CD4-positive, alpha-beta T cell treated with Interleukin-15 for 1 hour (primary cell): ENCODE measurements at regions not wholly inside any gene's neighbourhood (a gene's known extent, or its start where the extent isn't known, plus 50 kb on each side); places are given as distances from the start of the nearest gene placed in this dataset.

ENCODE experiments used
- DNase-seq: peaks from one replicate; pipeline ENCODE4 v3.0.0-alpha.2; 2020

DNA sequence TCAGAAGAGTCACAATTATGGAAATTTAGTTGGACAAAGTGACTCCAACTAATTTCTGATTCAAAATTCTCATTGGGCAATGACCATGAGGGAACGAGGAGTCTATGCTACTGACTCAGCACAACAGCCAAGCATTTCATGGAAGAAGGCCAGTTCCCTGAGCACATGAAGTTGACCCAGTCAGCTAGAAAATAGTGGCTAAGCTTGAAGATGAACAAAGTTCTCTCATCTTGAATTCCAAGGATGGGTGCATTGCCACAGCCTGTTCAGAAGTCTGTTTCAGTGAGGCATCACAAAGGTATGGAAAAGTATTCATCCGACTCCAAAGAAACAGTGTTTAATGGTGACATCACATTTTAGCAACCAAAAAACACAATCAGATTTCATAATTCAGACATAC lies 676.9 kb downstream of the HACE1 start:
- DNase-seq = no peak

DNA sequence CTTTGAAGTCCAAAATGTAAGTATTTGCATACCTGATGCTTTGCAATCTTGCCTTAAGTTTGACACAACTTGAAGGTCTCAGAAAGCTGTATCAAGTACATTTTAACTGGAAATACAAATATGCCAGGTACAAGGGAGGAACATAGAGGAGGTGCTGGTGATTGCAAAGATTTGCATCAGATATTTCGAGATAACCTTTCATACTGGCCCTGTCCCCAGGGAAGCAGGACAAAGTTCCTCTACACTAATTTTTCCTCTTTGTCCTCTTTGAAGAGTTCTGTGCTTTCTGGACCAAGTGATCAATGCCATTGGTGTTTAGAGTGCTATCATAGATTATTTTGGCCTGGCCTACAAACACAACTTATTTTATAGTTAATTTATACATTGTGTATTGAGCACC lies 686.1 kb downstream of the HACE1 start:
- DNase-seq = no peak

DNA sequence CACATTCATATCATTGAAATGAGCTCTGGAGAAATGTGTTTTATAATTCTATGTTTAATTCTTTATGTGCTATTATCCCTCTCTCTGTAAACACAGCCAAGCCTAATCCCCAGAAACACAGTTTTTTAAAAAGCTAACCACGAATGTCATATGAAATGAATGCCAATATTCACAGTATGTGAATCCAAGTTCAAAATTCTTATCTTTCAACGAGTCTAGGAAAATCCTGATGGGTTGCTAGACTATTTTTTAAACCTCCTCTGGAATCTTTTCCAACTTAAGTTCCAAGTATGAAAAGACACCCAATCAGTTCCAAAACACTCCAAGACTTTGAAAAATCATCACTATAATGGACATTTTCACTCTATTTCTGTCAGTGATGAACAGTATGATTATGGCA lies 689.3 kb downstream of the HACE1 start:
- DNase-seq = no peak

DNA sequence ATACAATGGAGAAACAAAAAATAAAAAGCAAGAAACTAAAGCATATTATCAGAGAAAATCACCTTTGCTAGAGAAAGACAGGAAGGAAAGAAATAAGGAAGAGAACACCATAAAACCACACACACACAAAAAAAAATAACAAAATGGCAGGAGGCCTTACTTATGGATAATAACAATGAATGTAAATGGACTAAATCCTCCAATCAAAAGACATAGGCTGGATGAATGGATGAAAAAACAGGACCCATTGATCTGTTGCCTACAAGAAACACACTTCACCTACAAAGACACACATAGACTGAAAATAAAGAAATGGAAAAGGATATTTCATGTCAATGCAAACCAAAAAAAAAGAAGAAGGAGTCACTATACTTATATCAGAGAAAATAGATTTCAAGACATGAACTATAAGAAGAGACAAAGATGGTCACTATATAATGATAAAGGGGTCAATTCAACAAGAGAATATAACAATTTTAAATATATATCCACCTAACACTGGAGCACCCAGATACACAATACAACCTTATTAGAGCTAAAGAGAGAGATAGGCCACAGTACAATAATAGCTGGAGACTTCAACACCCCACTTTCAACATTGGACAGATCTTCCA lies 693.6 kb downstream of the HACE1 start:
- no peak for DNase-seq

DNA sequence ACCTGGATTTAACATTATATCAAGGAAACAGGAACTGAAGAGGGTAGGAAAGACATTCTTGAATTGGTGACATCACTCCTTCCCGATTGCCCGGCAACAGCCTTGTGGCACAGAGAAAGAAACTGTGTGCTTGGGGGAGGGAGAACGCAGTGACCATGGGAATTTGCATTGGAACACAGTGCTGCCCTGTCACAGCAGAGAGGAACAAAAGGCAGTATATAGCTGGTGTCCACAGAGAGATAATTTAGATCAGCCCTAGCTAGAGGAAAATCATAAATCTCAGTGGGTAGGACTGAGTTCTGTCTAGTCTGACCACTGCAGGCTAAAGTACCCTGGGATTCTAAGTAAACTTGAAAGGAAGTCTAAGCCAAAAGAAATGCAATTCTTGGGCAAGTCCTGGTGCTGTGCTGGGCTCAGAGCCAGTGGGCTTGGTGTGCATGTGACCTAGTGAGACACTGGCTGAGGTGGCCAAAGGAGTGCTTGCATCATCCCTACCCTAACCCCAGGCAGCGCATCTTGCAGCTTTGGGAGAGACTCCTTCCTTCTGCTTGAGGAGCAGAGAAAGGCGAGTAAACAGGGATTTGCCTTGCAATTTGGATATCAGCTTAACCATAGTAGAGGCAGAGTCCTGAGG lies 697.6 kb downstream of the HACE1 start:
- no peak for DNase-seq

DNA sequence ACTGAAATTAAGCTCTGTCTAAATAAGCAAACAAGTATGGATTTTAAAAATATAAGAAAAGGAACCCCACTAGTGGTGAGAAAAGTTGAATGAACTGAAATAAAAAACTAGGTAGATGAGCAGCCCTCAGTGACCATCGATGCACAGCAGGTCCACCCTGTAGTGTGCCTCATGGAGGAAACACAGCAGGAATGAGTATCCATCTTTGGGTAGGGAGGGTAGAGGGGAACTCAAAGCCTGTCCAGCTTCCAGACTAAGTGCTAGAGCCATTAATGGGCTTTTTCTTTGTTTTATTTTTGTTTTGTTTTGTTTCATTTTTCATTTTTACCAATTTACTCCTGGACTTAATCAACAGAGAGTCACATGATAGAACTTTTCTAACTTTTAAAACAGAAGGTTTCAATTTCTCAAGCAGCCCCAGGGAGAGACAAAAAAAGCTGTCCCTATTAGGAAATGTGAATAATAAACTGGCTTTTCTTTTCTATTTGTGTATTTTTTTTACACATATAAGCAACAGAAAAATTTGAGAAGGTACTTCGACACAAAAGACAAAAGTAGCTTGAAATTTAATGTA lies 700.6 kb downstream of the HACE1 start:
- DNase-seq = no peak

DNA sequence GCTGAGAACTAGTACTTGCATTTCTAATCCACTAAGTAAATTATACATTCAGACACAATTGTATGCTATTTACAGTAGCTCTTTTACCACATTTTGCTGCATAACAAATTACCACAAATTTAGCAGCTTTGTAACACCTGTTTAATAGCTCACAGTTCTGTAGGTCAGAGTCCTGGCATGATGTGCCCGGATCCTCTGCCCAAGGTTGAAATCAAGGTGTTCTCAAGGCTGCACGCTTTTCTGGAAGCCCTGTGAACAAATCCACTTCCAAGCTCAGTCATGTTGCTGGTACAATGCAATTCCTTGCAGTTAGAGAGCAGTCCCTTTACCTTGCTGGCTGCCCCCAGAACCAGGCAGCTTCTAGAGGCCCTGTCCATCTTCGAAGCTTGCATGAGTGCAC lies 716.0 kb downstream of the HACE1 start:
- DNase-seq = no peak

DNA sequence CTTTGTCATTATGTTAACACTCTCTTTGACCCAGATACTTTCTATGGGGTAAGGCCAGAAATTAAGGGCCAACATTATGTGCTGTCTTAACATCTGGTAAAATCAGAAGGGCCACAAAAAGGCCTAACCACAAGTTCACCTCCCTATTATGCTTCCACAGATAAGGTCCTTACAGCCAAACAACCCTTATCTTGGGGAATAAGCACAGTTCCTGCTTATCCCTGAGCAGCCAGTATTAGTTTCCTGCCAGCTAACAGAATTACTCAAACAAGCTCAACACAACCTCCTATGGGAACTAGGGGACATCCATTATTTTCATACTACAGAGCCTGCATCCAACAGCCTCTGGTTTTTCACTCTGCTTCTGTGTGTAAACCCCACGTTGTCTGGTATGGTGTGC lies 724.8 kb downstream of the HACE1 start:
- DNase-seq = no peak

DNA sequence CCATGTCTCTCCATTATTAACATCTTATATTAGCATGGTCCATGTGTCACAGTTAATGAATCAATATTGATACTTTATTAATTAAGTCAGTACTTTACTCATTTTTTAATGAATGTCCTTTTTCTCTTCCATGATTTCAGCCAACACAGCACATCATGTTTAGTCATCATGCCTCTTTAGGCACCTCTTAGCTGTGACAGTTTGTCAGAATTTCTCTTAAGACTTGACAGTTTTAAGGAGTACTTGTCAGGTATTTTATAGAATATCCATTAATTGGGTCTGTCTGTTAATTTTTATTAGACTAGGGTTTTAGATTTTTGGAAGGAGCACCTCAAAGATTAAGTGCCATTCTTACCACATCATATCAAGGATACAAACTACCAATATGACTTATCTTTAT lies 729.4 kb downstream of the HACE1 start:
- no peak for DNase-seq

DNA sequence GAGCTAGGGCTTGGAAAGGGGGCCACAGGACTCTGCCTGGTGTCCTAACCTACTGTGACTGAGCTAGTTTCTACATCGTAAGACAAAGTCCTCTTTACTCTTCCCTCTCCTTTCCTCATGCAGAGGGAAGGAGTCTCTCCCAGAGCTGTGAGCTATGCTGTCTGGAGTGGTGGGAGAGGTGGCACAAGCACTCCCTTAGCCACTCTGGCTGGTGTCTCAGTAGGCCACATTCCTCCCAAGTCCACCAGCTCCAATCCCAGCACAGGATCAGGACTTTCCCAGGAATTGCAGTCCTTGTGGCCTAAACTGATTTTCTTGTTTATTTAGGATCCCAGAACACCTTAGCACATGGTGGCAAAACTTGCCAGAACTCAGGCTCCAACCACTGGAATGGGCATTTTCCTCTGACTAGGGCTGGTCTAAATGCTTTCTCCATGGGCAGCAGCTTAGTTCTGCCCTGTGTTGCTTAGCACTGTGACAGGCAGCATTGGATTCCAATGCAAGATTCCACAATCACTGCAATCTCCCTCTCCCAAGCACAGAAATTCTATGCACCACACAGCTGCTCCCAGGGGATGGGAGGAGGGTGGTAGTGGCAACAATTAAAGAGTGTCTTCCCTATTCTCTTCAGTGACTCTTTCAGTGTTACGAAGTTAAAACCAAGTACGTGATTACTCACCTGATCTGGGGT lies 733.3 kb downstream of the HACE1 start:
- no peak for DNase-seq

DNA sequence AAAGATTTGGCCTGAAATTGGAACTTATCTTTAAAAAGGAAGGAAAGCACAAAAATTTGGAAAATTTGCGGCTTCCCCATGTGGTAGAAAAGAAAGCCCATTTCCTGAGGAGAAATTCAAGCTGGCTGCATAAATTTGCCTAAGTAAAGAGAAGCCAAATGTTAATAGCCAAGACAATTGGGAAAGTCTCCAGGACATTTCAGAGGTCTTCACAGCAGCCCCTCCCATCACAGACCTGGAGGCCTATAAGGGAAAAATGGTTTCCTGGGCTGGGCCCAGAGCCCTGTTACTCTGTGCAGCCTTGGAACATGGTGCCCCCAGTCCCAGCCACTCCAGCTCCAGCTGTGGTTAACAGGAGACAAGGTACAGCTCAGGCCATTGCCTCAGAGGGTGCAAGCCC lies 736.5 kb downstream of the HACE1 start:
- DNase-seq = no peak

DNA sequence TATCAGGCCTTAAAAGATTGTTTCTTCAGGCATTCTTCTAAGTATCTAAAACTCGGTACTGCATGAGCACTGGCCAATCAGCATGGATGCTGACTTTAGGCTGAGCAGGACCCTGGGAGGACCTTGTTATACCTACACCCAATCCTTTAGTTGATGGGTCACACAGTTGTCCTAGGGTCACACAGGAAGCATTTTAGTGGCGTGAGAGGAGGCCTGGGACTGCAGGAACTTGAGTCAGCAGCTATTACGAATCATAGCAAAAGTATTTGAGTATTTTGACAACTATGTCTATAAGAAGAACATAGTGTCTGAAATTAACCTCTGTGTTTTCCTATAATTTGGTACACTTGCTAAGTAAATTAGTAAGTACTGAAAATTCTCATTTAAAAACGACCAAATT lies 741.4 kb downstream of the HACE1 start:
- no peak for DNase-seq

DNA sequence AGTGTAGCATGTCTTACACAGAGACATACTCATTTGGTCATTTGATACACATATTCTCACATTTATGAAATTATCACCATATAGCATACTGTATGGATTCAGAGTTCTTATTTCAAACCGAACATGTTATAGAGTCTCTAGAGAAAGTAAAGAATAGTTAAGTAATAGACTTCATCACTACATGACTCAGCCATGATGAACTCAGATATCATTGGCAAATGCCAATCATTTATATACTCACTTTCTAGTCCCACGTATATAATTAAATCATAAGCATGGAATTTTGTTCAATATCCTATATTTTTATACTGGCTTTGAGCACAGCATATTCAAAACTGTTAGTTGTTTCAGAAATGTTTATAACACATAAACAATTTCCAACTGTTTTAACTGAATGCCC lies 749.9 kb downstream of the HACE1 start:
- no peak for DNase-seq

DNA sequence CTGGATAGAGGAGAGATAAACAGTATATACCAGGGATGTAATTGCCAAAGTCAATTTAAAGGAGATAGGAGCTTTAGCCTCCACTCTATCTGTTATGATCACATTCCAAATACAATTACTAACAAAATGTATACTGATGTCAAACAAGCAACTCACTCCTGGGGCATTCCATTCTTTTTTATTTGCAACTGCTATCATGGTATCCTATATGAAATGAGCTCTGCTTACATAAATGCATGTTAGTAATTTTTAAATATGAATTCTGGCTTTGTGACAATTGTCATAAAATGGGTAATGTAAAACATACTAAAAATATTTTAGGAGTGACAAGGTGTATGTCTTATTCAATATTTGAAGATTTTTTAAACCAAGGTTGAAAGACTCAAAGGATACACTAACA lies 751.1 kb downstream of the HACE1 start:
- no peak for DNase-seq

DNA sequence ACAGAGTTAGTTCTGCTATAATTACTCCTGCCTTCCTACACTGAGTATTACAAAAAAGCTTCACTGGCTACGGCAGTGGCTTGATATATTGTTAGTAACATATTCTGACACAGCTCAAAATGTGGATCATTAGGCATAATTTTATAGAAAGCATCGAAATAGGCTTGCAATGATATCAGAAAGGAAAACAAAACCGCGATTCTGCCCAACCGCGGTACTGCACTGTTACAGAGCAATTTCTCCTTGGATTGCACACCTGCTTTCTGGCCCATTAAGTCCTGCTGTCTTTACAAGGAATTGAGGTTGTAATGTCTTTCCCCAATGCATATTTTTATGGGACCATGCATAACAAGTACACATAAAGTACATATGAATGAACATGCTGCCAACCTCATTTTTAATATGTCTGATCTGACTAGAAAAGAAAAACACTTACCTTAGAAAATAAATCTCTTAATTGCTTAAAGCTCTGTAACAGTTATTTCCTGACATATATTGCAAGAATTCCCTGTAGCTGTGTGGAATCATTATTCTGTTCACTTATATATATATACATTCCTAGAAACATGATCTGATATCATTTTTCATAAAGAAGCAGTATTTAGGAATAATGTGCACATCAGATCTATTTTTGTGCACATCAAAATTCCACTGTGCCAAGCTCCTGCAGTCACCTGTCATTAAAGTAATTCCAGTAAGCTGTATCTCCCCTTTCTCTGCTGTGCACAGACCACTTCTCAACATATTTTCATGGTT lies 763.9 kb downstream of the HACE1 start:
- no peak for DNase-seq

DNA sequence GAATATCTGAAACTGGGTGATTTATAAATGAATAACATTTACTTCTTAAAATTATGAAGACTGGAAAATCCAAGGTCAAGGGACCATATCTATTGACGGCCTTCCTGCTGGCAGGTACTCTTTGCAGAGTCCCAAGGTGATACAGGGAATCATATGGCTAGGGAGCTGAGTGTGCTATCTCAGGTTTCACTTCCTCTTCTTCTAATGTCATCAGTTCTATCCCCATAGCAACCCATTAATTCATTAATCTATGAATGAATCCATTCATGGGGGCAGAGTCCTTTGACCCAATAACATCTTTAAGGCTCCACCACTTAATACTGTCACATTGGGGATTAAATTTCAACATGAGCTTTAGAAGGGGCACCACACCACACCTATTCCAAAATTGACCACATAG lies 772.0 kb downstream of the HACE1 start:
- DNase-seq = no peak

DNA sequence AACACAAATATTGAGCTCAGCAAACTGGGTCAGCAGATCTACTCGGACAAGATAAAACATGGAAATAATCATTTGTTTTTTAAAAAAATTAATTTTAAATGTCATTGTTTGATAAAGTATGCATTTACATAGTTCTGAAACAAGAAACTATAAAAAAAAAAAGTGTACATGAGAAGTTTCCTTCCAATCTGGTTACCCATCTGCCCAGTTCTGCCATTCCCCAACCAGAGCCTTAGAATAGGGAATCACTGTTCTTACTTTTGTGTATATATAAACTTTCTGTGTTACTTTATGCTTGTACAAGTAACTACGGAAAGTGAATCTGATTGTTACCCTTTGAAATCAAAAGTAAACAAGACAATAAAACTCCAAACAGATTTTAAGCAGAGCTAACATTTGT lies 791.4 kb downstream of the HACE1 start:
- DNase-seq = no peak

DNA sequence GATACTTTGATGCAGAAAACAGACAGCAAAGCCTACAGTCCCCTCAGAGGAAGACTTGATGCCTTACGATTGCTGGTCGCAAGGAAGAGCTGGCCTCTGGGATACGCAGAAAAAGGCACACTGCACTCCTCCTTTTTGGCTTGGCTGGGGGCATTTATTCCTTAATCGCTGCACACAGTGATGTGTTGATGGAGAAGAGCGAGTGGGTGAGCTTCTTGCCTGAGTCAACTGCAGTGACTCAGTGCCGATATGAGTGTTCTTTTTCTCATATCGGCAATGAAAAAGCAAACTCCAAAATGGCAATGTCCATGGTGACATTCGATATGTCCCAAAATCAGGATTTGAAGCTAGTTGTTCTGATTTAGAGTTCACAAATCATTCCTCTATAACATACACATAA lies 794.8 kb downstream of the HACE1 start:
- no peak for DNase-seq

DNA sequence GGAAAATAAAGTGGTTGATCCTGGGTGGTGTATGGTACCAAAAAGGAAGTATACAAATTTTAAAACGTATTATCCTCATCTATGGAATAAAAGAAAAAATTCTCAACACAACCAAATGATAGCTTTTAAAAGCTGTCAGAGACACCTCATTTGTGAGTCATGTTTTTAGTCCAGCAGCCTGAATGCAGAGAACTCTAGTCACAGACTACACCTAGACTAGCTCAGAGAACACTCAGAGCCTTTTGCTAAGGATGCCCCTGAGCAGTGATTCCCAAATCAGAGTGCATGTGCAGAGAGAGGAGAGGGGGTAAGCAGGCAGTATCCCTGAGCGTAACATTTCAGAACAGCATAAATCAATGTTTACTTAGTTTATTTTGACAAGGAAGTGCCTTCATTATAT lies 809.3 kb downstream of the HACE1 start:
- DNase-seq = no peak

DNA sequence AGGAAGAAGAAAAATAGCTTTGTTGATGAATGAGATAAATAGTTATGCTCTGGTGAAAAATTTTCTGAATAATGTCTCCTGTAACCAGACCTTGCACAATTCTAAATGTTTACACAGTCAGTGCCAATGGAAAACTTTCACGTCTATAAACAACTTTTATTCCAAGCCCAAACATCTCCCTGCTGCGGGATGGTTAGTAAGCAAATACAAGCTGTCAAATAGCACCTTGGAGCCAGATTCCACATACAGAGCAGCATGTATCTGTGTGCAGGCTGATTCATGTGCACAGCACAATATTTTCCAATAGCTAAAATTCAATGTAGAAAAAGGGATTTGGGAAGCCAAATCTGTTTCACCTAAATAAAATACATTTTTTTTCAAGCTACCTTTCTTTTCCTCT lies 813.3 kb downstream of the HACE1 start:
- no peak for DNase-seq

DNA sequence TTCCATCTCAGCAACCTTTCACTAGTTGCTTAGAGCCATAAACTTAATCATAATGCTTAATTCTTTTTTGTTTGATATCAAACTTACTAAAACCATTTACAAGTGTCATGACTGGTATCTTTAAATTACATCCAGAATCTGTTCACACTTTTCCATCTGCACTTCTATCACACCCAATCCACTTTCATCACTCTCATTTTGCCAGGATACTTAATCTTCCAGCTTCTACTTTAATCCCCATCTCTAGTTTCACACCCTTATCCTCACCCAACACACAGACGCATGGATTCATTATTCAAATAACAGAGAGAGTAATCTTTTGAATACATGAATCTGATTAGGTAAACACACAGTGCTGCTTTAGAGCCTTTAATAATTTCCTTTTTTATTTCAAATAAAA lies 828.4 kb downstream of the HACE1 start:
- no peak for DNase-seq

DNA sequence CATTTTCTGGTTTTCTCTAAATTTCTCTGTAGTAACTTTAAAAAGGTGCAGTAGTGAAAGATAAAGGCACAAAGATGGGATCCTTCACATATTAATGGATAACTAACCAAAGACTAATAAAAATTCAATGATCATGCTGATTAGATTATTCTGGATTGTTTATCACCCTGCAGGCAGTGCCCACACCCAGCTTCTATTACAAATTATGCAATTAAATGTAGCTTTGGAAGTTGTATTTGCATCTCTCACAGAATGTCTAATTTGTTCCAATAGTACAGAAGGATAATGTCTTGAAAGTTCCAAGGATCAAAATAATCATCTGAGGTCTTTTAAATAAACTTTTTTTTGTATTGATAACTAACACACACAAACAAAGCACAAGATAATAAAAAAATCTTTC lies 837.6 kb downstream of the HACE1 start:
- DNase-seq = no peak

DNA sequence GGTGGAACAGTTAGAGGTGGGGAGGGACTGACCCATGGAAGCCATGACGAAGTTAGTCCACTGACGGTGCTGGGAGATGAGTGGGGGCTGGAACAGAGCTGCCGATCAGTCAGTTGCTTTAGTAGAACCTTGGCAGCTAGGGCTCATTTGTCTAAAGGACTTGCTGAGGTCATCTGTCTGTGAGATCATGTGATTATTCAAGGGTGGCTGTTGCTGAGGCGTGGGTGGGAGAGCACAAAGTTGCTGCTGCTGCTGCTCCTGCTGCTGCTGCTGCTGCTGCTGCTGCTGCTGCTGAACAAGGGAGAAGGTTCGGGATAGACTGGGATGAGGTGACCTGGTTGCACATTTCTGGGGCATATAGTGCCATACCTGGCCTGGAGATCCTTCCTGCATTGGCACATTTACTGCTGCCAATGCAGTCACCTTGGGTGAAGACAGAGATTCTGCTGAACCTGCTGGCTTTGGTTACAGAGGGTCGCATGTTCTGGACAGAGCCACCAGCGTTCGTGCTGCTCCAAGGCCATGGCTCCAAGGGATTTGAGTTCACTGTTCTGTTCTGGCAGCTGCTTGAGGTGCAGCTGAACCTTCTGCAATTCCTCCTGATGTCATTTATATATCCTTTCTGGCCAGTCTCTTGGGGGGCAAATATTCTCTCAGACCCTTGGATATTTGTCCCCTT lies 840.5 kb downstream of the HACE1 start:
- DNase-seq = no peak
